OCI-LY1 (cell line): ENCODE measurements at regions not wholly inside any gene's neighbourhood (a gene's known extent, or its start where the extent isn't known, plus 50 kb on each side); places are given as distances from the start of the nearest gene placed in this dataset.

Experiments used
- EZH2 ChIP-seq: fragments of 200-600 bp; sonication (generic), shearing (Covaris generic); IDR thresholded peaks from 2 replicates; pipeline ENCODE4 v1.8.0; 2017; ENCODE audit warnings: borderline replicate concordance, mixed run types, mild to moderate bottlenecking, antibody characterized with exemption, low read length, moderate library complexity, mixed read lengths
- TF ChIP-seq, protein P1 (sequence below): fragments of 200-600 bp; sonication (generic), shearing (Covaris generic); IDR thresholded peaks from 2 replicates; pipeline ENCODE4 v1.5.1; 2017; ENCODE audit warnings: mild to moderate bottlenecking, antibody characterized with exemption, low read length, moderate library complexity, mixed read lengths

DNA sequence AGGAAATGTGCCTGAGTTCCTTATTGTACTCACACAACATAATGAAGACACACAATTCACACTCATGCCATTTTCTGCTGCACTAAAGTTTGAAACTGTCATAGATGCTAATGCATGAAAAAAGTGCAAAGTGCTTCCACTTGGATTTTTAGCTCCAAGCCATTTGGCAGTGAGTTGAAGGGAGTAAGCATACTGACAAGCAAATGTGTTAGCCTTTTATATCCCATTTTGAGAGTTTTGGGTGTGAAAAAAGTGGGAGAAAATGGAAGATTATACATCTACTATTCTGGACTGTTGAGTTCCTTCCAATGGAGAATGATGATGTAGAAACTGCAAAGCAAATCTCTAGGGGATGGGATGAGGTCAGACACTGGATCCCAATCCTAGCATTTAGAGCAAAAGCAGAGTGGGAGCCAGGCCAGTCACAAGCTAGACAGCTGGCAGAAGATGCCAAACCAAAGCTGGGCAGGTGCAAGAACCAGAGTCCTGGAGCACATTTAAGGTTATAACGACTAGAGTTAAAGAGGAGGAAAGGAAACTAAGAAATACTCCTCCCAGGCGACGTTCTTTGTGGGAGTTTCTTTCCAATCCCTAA, 216.8 kb downstream of the FBXO8 start:
- TF ChIP-seq, protein P1, sequence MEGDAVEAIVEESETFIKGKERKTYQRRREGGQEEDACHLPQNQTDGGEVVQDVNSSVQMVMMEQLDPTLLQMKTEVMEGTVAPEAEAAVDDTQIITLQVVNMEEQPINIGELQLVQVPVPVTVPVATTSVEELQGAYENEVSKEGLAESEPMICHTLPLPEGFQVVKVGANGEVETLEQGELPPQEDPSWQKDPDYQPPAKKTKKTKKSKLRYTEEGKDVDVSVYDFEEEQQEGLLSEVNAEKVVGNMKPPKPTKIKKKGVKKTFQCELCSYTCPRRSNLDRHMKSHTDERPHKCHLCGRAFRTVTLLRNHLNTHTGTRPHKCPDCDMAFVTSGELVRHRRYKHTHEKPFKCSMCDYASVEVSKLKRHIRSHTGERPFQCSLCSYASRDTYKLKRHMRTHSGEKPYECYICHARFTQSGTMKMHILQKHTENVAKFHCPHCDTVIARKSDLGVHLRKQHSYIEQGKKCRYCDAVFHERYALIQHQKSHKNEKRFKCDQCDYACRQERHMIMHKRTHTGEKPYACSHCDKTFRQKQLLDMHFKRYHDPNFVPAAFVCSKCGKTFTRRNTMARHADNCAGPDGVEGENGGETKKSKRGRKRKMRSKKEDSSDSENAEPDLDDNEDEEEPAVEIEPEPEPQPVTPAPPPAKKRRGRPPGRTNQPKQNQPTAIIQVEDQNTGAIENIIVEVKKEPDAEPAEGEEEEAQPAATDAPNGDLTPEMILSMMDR = no peak
- TF ChIP-seq EZH2 = no peak
